ENCODE measurements at regions not wholly inside any gene's neighbourhood (a gene's known extent, or its start where the extent isn't known, plus 50 kb on each side); places are given as distances from the start of the nearest gene placed in this dataset.

GRCh38 chr16:65307286-65307685, 185.4 kb upstream of the CDH11 start:
- H3K4me2 ChIP-seq (replicated peaks; ENCODE audit: low read depth, low read length, poor library complexity, severe bottlenecking): no peak overlapping the region
- intact Hi-C loops (cut with micrococcal nuclease): no loop called here
- H3K9ac ChIP-seq (ENCODE audit: low read length): no peak overlapping the region
- H3K36me3 ChIP-seq (replicated peaks in 1 of 2; ENCODE audit: control extremely low read depth in 1 of 2, control insufficient read depth in 1 of 2, extremely low read depth in 1 of 2, insufficient read depth in 2 of 2, low read length in 1 of 2): no peaks in the 10 kb centered on the region
- WGBS (ENCODE audit: insufficient coverage): 40% methylated on average over 1 of the region's 5 CpGs
- no peaks in the 10 kb centered on the region for H3K27me3 ChIP-seq (replicated peaks in 1 of 4; ENCODE audit: control extremely low read depth in 1 of 4, control insufficient read depth in 3 of 4, insufficient read depth in 4 of 4, low read length in 3 of 4)
- ChIA-PET POLR2A (no interaction called here), CTCF (no interaction called here)
- Mint-ChIP-seq H3K27me3 (no peaks in the 10 kb centered on the region), H3K4me1 (no peaks in the 10 kb centered on the region), H3K9me3 (ENCODE audit: insufficient read depth) (peaks cover 9% of the 10 kb centered on the region), H3K27ac (no peak overlapping the region), H3K4me3 (no peak overlapping the region)
- no peaks in the 10 kb centered on the region for H3K79me2 ChIP-seq (ENCODE audit: control insufficient read depth, insufficient read depth, low read length)
- TF ChIP-seq EZH2 (IDR thresholded peaks at IDR 0.05; ENCODE audit: borderline replicate concordance, insufficient read depth, low read depth, low read length, poor library complexity, severe bottlenecking) (no peak), CTCF (IDR thresholded peaks at IDR 0.05) (no peak)
- ATAC-seq (ENCODE audit: low read depth): no peak
- no peak overlapping the region for H3K27ac ChIP-seq (ENCODE audit: low read length in 2 of 2)
- no peak overlapping the region for H2AFZ ChIP-seq (ENCODE audit: insufficient read depth, low read depth, low read length, poor library complexity, severe bottlenecking)
- H3K9me3 ChIP-seq (ENCODE audit: control extremely low read depth in 1 of 3, control insufficient read depth in 2 of 3, insufficient read depth in 1 of 3, low read length in 2 of 3): peaks cover 0 to 3% (median 0%) of the 10 kb centered on the region in 3 donors
- no peak overlapping the region for H3K4me3 ChIP-seq (ENCODE audit: control extremely low read depth in 1 of 5, extremely low read depth in 1 of 5, insufficient read depth in 1 of 5, low read depth in 2 of 5, low read length in 4 of 5)
- no peaks in the 10 kb centered on the region for H4K20me1 ChIP-seq (ENCODE audit: control insufficient read depth, insufficient read depth, low read length, poor library complexity, severe bottlenecking)
- DNase-seq: no peak
- H3K4me1 ChIP-seq (ENCODE audit: control insufficient read depth in 2 of 2, insufficient read depth in 2 of 2, low read length in 2 of 2): no peaks in the 10 kb centered on the region

GRCh38 chr16:65306722-65307121, 184.9 kb upstream of the CDH11 start:
- intact Hi-C loops (cut with micrococcal nuclease): no loop called here
- POLR2A ChIA-PET: no interaction called here
- no peaks in the 10 kb centered on the region for H3K4me1 Mint-ChIP-seq

More at GRCh38 chr16:65306722-65307121, 184.9 kb upstream of the CDH11 start:
- Mint-ChIP-seq H3K27me3 (no peaks in the 10 kb centered on the region), H3K4me3 (no peak overlapping the region), H3K9me3 (ENCODE audit: insufficient read depth) (peaks cover 9% of the 10 kb centered on the region), H3K27ac (no peak overlapping the region)
- Histone ChIP-seq H4K20me1 (ENCODE audit: control insufficient read depth, insufficient read depth, low read length, poor library complexity, severe bottlenecking) (no peaks in the 10 kb centered on the region), H3K27ac (ENCODE audit: low read length in 2 of 2) (no peak overlapping the region), H3K79me2 (ENCODE audit: control insufficient read depth, insufficient read depth, low read length) (no peaks in the 10 kb centered on the region), H3K9ac (ENCODE audit: low read length) (no peak overlapping the region), H3K4me1 (ENCODE audit: control insufficient read depth in 2 of 2, insufficient read depth in 2 of 2, low read length in 2 of 2) (no peaks in the 10 kb centered on the region), H3K27me3 (replicated peaks in 1 of 4; ENCODE audit: control extremely low read depth in 1 of 4, control insufficient read depth in 3 of 4, insufficient read depth in 4 of 4, low read length in 3 of 4) (no peaks in the 10 kb centered on the region), H3K4me2 (replicated peaks; ENCODE audit: low read depth, low read length, poor library complexity, severe bottlenecking) (no peak overlapping the region), H3K4me3 (ENCODE audit: control extremely low read depth in 1 of 5, extremely low read depth in 1 of 5, insufficient read depth in 1 of 5, low read depth in 2 of 5, low read length in 4 of 5) (no peak overlapping the region), H2AFZ (ENCODE audit: insufficient read depth, low read depth, low read length, poor library complexity, severe bottlenecking) (no peak overlapping the region), H3K36me3 (replicated peaks in 1 of 2; ENCODE audit: control extremely low read depth in 1 of 2, control insufficient read depth in 1 of 2, extremely low read depth in 1 of 2, insufficient read depth in 2 of 2, low read length in 1 of 2) (no peaks in the 10 kb centered on the region), H3K9me3 (ENCODE audit: control extremely low read depth in 1 of 3, control insufficient read depth in 2 of 3, insufficient read depth in 1 of 3, low read length in 2 of 3) (peaks cover 0 to 3% (median 0%) of the 10 kb centered on the region in 3 donors)
- no peak for TF ChIP-seq CTCF (IDR thresholded peaks at IDR 0.05)
- TF ChIP-seq EZH2 (IDR thresholded peaks at IDR 0.05; ENCODE audit: borderline replicate concordance, insufficient read depth, low read depth, low read length, poor library complexity, severe bottlenecking): no peak
- DNase-seq: no peak
- ATAC-seq (ENCODE audit: low read depth): no peak
- CTCF ChIA-PET: no interaction called here
- WGBS (ENCODE audit: insufficient coverage): 71% methylated on average over 1 of the region's 2 CpGs
